Stimulated activated CD4-positive, alpha-beta T cell treated with anti-CD3 and anti-CD28 coated beads, Interleukin-12 subunit alpha, Interleukin-12 subunit beta, amount 100 ng/mL, for 4 hours (primary cell): ENCODE measurements at regions not wholly inside any gene's neighbourhood (a gene's known extent, or its start where the extent isn't known, plus 50 kb on each side); places are given as distances from the start of the nearest gene placed in this dataset.
"Not testable (repeated sequence)": the region's sequence is repeated elsewhere in the genome, so short reads cannot be mapped to it uniquely, and the experiment has no call there.

Experiments used
- DNase-seq: peaks from one replicate; pipeline ENCODE4 v3.0.0-alpha.2; 2020

GRCh38 chr1:8227674-8228073 lies 90.2 kb upstream of the SLC45A1 start:
- DNase-seq, result not testable (repeated sequence)

GRCh38 chr1:8226747-8227146 lies 91.2 kb upstream of the SLC45A1 start:
- DNase-seq, result no peak

GRCh38 chr1:8226024-8226423 lies 91.9 kb upstream of the SLC45A1 start:
- DNase-seq, result not testable (repeated sequence)

GRCh38 chr1:8223526-8223925 lies 94.4 kb upstream of the SLC45A1 start:
- no peak for DNase-seq

DNA sequence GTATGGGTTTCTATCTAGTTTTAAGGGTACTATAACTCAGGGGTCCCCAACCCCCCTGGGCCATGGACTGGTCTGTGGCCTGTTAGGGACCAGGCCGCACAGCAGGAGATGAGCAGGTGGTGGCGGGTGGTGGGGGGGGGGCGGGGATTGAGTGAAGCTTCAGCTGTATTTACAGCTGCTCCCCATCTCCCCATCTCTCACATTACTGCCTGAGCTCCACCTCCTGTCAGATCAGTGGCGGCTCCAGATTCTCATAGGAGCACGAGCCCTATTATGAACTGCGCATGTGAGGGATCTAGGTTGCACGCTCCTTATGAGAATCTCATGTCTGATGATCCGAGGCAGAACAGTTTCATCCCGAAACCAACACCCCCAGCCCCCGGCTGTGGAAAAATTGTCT lies 95.1 kb upstream of the SLC45A1 start:
- DNase-seq, result no peak

DNA sequence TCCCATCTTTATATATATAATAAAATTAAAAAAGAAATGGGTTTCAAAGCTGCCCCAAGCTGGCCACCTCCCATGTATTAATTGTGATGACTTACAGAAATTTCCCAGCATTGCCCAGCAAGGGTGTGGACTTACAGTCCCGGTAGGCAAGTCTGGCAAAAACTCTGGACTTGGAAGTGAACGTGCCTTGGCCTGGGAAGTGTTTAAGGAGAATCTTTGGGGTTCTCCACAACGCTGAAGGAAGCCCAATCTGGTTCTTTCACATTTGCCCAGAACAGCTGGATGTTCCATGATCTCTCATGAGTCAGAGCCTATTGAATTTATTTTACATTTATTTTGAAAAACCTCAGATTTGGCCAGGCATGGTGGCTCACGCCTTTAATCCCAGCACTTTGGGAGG lies 98.4 kb upstream of the SLC45A1 start:
- no peak for DNase-seq

DNA sequence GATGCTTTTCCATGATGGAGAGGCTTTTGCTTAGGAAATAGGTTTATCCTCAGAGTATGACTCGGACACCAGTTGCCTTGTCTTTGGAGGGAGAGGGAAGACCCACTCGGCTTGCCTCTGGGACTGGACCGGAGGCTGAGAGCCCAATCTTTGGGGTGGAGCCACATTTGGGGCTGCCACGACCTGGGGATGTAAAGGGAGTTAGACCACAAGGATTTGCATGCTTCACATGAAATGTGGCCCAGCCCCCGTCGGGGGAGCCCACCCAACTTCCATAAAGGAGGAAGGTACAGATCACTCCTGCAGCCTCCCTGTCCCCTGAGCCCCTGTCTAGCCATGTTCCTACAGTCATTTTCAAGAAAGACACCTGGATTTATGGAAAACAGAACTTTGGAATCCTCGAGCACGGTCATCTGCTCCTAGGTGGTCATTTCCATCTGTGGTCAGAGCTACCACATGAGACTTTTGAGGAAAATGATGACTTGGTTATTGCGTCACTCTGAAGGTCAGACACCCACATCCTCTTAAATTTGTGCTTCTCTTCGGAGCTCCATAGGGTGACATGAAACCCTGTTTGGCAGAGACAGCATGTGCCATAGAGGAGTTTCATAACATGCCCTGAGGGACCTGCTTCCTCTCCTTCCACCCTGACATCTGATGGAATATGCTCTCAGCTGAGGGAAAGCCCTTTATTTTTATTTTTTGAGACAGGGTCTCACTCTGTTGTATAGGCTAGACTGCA lies 99.4 kb upstream of the SLC45A1 start:
- no peak for DNase-seq

- DNase-seq, result no peak
Measured at GRCh38 chr1:8217809-8218208, 100.1 kb upstream of the SLC45A1 start.

- peak; percentile 16 for DNase-seq
Measured at GRCh38 chr1:8217011-8217711, 100.8 kb upstream of the SLC45A1 start.

DNA sequence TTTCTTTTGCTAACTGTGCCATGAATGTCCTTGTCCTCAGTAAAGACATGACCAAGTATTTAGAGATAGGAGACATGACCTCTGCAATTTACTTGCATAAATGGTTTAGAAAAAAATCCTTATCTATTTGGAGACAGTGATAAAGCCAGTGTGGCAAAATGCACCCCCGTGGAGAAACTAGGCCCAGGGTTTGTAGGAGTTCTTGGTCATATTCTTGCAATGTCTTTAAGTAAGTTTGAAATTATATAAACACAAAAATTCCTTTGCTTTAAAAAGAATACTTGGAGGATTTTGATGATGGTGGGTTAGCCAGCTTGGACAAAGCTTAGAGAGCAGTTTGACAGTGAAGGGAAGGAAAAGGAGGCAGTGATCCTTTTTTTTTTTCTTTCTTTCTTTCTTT lies 101.9 kb upstream of the SLC45A1 start:
- DNase-seq, result no peak

DNA sequence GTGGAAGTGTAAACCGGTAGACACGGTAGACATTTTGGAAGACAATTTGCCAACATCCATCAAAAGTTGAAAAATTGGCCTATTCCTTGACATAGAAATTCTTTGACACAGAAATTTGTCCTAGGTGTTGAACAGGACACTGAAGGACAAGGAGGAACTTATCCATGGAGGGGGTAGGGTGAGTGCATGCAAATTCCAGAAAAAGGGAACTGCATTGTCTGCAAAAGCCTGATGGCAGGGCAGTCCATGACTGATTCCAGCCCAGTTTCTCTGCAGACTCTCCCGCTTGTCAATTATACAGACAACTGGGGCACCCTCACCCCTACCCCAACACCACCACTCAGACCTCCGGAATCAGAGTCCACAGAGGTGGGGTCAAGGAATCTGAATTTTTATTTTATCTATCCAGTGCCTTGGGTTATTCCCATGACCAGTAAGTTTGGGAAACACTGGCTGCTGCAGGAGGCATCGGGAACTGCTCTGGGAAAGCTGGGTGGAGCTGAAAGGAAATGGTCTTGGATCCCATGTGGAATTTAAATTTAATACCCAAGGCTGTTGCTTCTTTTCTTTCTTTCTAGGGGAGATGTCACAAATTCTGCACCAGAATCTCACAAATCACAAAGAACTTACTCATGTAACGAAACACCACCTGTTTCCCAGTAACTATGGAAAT lies 103.3 kb upstream of the SLC45A1 start:
- no peak for DNase-seq

- no peak for DNase-seq
Measured at GRCh38 chr1:8213676-8214075, 104.2 kb upstream of the SLC45A1 start.

GRCh38 chr1:8213136-8213535 lies 104.8 kb upstream of the SLC45A1 start:
- no peak for DNase-seq

DNA sequence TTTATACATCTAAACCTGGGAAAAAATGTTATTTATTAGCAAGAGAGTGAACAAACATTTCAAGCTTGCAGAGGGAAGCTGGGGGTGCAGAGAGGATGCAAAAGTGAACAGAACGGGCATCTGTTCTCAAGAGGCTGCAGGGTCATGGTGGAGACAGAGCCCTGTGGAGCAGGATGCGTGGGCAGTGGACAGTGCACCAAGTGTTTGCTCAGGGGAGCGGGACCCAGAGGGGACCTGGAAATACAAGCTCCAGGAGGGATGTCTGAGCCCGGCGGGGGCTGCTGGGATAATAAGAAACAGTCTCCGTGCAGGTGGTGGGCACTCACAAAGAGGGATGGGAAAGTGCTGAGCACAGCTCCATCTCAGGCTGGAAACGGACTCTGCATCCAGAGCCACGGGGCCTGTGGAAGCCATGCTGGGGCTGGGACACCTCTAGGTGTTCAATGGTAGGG lies 105.3 kb upstream of the SLC45A1 start:
- DNase-seq, result no peak

- no peak for DNase-seq
Measured at GRCh38 chr1:8211883-8212579, 105.9 kb upstream of the SLC45A1 start.

DNA sequence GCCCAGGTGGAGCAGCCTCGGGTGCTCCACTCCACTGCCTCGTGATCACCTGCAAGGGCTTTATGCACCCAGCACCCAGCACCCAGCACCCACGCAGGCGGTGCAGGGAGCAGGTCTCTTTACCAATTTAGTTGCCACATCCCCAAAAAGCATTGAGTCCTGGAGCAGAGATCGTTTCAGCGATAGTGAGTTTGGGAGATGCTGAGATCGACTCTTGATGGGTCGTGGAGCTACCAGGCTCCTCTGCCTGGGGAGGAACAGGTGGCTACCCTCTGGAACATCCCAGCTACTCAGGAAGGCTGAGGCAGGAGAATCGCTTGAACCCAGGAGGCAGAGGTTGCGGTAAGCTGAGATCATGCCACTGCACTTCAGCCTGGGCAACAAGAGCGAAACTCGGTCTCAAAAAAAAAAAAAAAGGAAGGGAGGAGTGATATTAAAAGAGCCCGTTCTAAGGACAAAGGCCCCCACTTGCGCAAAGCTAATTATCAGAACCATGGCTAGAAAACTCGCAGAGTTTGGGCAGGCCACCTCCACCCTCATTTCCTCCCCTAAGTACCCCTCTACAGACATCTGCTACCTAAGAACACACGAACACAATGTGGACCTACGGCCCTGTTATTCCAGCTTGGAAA lies 106.5 kb upstream of the SLC45A1 start:
- no peak for DNase-seq

DNA sequence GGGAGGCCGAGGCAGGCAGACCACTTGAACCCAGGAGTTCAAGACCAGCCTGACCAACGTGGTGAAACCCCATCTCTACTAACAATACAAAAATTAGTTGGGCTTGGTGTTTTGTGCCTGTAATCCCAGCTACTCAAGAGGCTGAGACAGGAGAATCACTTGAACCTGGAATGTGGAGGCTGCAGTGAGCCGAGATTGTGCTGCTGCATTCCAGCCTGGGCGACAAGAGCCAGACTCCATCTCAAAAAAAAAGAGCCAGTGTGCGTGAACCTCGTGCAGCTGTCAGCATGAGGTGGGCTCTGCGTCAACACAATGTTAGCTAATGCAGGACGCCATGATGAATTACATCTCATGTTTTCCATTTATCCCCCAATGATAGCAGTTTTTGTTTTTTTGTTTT lies 110.7 kb upstream of the SLC45A1 start:
- no peak for DNase-seq

- DNase-seq, result no peak
Measured at GRCh38 chr1:8206391-8206790, 111.5 kb upstream of the SLC45A1 start.

DNA sequence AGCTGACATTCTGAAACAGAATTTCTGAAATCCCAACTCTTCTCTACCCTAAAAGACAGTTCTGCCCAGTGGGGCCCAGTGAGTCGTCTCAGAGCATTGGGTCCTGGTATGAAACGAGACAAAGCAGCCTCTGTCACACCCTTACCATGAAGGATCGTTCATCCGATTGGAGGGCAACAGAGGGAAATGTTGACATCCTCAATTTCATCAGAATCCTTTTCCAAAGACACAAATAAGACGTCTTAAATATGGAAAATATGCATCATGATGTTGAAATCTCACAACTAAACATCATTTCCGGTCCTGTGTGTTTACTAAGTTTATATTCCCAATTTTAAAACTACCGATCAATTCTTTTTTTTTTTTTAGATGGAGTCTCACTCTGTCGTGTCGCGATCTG lies 112.1 kb upstream of the SLC45A1 start:
- DNase-seq, result no peak

- DNase-seq, result no peak
Measured at GRCh38 chr1:8204826-8205225, 113.1 kb upstream of the SLC45A1 start.

DNA sequence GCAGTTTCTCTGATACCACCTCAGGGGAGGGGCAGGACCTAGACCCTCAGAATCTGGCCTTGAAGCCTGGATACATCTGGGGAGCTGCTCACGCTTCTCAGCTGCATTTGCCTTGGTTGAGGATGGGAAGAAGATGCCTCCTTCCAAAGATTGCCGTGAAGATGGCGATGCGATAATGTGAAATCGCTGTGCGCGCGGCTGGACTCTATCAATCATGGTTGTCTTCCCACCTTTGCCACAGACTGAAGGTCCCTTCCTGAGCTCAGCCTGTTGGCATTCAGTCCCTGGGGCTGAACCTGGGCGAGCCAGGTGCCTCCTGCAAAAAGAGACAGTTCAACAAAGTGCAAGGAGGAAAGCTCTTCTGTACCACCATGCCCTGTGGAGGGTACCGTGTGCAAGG lies 114.4 kb upstream of the SLC45A1 start:
- no peak for DNase-seq

- DNase-seq, result no peak
Measured at GRCh38 chr1:8203056-8203455, 114.9 kb upstream of the SLC45A1 start.
